ENCODE measurements at regions not wholly inside any gene's neighbourhood (a gene's known extent, or its start where the extent isn't known, plus 50 kb on each side); places are given as distances from the start of the nearest gene placed in this dataset.

GRCh38 chr5:56388229-56388985 is 155.3 kb upstream of the ANKRD55 start:
- H3K79me2 ChIP-seq: no peaks in the 10 kb centered on the region
- no peaks in the 10 kb centered on the region for H4K20me1 ChIP-seq (ENCODE audit: insufficient read depth, poor library complexity, severe bottlenecking)
- H2AFZ ChIP-seq: no peak overlapping the region
- H3K36me3 ChIP-seq (replicated peaks; ENCODE audit: insufficient read depth, low read depth): no peaks in the 10 kb centered on the region
- peaks cover 22% of the 10 kb centered on the region for H3K4me1 ChIP-seq (ENCODE audit: insufficient read depth)
- peak overlapping the region; percentile 43 for H3K27ac ChIP-seq
- H3K9me3 ChIP-seq (ENCODE audit: low read depth): no peaks in the 10 kb centered on the region
- no peaks in the 10 kb centered on the region for H3K27me3 ChIP-seq
- H3K4me3 ChIP-seq: no peak overlapping the region
- 35% methylated on average over 1 of the region's 1 CpG for WGBS (ENCODE audit: low lambda C conversion rate, missing lambda C conversion rate)
- no peaks in the 10 kb centered on the region for H3K9me2 ChIP-seq (replicated peaks; ENCODE audit: insufficient read depth)
- peak overlapping the region; percentile 7 for H3K4me2 ChIP-seq
- DNase-seq (ENCODE audit: low spot score): no peak
- TF ChIP-seq EZH2 (IDR thresholded peaks at IDR 0.05; ENCODE audit: borderline replicate concordance) (no peak), CTCF (IDR thresholded peaks at IDR 0.05; ENCODE audit: poor library complexity) (no peak), EZH2phosphoT487 (IDR thresholded peaks at IDR 0.05; ENCODE audit: low read depth, severe bottlenecking, unreplicated experiment) (no peak)

- WGBS (ENCODE audit: low lambda C conversion rate, missing lambda C conversion rate): 98% methylated on average over 2 of the region's 2 CpGs
- DNase-seq (ENCODE audit: low spot score): no peak
- H3K27ac ChIP-seq: no peak overlapping the region
- H3K27me3 ChIP-seq: no peaks in the 10 kb centered on the region
- TF ChIP-seq CTCF (IDR thresholded peaks at IDR 0.05; ENCODE audit: poor library complexity): no peak
- no peak for TF ChIP-seq EZH2phosphoT487 (IDR thresholded peaks at IDR 0.05; ENCODE audit: low read depth, severe bottlenecking, unreplicated experiment)
- TF ChIP-seq EZH2 (IDR thresholded peaks at IDR 0.05; ENCODE audit: borderline replicate concordance): no peak
- no peak overlapping the region for H3K4me2 ChIP-seq
- no peaks in the 10 kb centered on the region for H4K20me1 ChIP-seq (ENCODE audit: insufficient read depth, poor library complexity, severe bottlenecking)
- H3K4me1 ChIP-seq (ENCODE audit: insufficient read depth): peaks cover 22% of the 10 kb centered on the region
- H3K9me2 ChIP-seq (replicated peaks; ENCODE audit: insufficient read depth): no peaks in the 10 kb centered on the region
- no peaks in the 10 kb centered on the region for H3K9me3 ChIP-seq (ENCODE audit: low read depth)
- no peaks in the 10 kb centered on the region for H3K79me2 ChIP-seq
- H2AFZ ChIP-seq: no peak overlapping the region
- no peak overlapping the region for H3K4me3 ChIP-seq
- H3K36me3 ChIP-seq (replicated peaks; ENCODE audit: insufficient read depth, low read depth): no peaks in the 10 kb centered on the region
Measured at GRCh38 chr5:56386046-56386445, 152.9 kb upstream of the ANKRD55 start.

- no peak for TF ChIP-seq EZH2 (IDR thresholded peaks at IDR 0.05; ENCODE audit: borderline replicate concordance)
- TF ChIP-seq EZH2phosphoT487 (IDR thresholded peaks at IDR 0.05; ENCODE audit: low read depth, severe bottlenecking, unreplicated experiment): no peak
- no peak for TF ChIP-seq CTCF (IDR thresholded peaks at IDR 0.05; ENCODE audit: poor library complexity)
- Histone ChIP-seq H3K4me2 (peak overlapping the region; percentile 8), H3K27ac (no peak overlapping the region), H3K9me3 (ENCODE audit: low read depth) (no peaks in the 10 kb centered on the region), H3K27me3 (no peaks in the 10 kb centered on the region), H4K20me1 (ENCODE audit: insufficient read depth, poor library complexity, severe bottlenecking) (no peaks in the 10 kb centered on the region), H3K79me2 (no peaks in the 10 kb centered on the region), H3K9me2 (replicated peaks; ENCODE audit: insufficient read depth) (no peaks in the 10 kb centered on the region), H3K4me3 (no peak overlapping the region), H3K36me3 (replicated peaks; ENCODE audit: insufficient read depth, low read depth) (no peaks in the 10 kb centered on the region), H2AFZ (no peak overlapping the region), H3K4me1 (ENCODE audit: insufficient read depth) (peaks cover 22% of the 10 kb centered on the region)
- DNase-seq (ENCODE audit: low spot score): peak; percentile 11
- WGBS (ENCODE audit: low lambda C conversion rate, missing lambda C conversion rate): 72% methylated on average over 12 of the region's 12 CpGs
Measured at GRCh38 chr5:56384186-56384585, 151.1 kb upstream of the ANKRD55 start.
